PC-3 (cell line): ENCODE measurements at regions not wholly inside any gene's neighbourhood (a gene's known extent, or its start where the extent isn't known, plus 50 kb on each side); places are given as distances from the start of the nearest gene placed in this dataset.
"Not testable (repeated sequence)": the region's sequence is repeated elsewhere in the genome, so short reads cannot be mapped to it uniquely, and the experiment has no call there.

Source experiments
- ATAC-seq: fragments of 200-7000 bp; cut with Tn5 transposase; 2 replicates; pipeline ENCODE4 v1.9.1; 2020; ENCODE audit warnings: mild to moderate bottlenecking, moderate library complexity
- BruUV-seq: library from RNA; stranded (reverse); fragments of 400-500 nt; replicated peaks from 2 replicates; lab custom pipeline; 2021; lab: Mats Ljungman, UMichigan
- CTCF ChIA-PET: fragments of 300-600 bp; sonication (Branson Sonifier 250); formaldehyde crosslinking; loops from one replicate; lab custom pipeline; 2022; ENCODE audit warnings: antibody characterized with exemption; lab: Charles Lee
- POLR2A ChIA-PET: fragments of 300-600 bp; sonication (Branson Sonifier 250); formaldehyde crosslinking; loops from one replicate; lab custom pipeline; 2022; ENCODE audit warnings: antibody characterized with exemption; ENCODE audit not compliant: unreplicated experiment; lab: Charles Lee
- DNase-seq: peaks from one replicate; pipeline ENCODE4 v3.0.0-alpha.2; 2015
- H2AFZ ChIP-seq: fragments of 300-600 bp; sonication (generic); 2 replicates; pipeline ENCODE4 v1.6.0; 2016; ENCODE audit warnings: antibody characterized with exemption, low read length
- H3F3A ChIP-seq: fragments of 300-600 bp; sonication (generic); one replicate; pipeline ENCODE4 v1.6.0; 2017; ENCODE audit warnings: antibody characterized with exemption, low read length, control low read depth, mild to moderate bottlenecking; ENCODE audit not compliant: unreplicated experiment
- H3K27ac ChIP-seq: fragments of 300-600 bp; sonication (generic); 2 replicates; pipeline ENCODE4 v1.5.1; 2016; ENCODE audit warnings: mild to moderate bottlenecking, low read length
- H3K27me3 ChIP-seq: fragments of 300-600 bp; sonication (generic); 2 replicates; pipeline ENCODE4 v1.6.1; 2016; ENCODE audit warnings: low read length, mixed read lengths
- H3K36me3 ChIP-seq: fragments of 300-600 bp; sonication (generic); 2 replicates; pipeline ENCODE4 v1.6.1; 2016; ENCODE audit warnings: low read depth, mixed run types, low read length, mixed read lengths
- H3K4me1 ChIP-seq: fragments of 300-600 bp; sonication (generic); 2 replicates; pipeline ENCODE4 v1.5.1; 2016; ENCODE audit warnings: low read length; ENCODE audit not compliant: insufficient read depth
- H3K4me2 ChIP-seq: fragments of 300-600 bp; sonication (generic); 2 replicates; pipeline ENCODE4 v1.6.0; 2016; ENCODE audit warnings: low read length
- H3K4me3 ChIP-seq: fragments of 300-600 bp; sonication (generic); 2 replicates; pipeline ENCODE4 v1.5.1; 2016; ENCODE audit warnings: mild to moderate bottlenecking, low read length, mixed read lengths
- H3K79me2 ChIP-seq: fragments of 300-600 bp; sonication (generic); 2 replicates; pipeline ENCODE4 v1.6.1; 2017; ENCODE audit warnings: low read length, mixed read lengths
- H3K9ac ChIP-seq: fragments of 300-600 bp; sonication (generic); 2 replicates; pipeline ENCODE4 v1.6.0; 2016; ENCODE audit warnings: mild to moderate bottlenecking, low read length
- H3K9me2 ChIP-seq: fragments of 300-600 bp; sonication (generic); replicated peaks from 2 replicates; pipeline ENCODE4 v1.6.1; 2016; ENCODE audit warnings: mixed run types, low read length, mixed read lengths
- H3K9me3 ChIP-seq: fragments of 300-600 bp; sonication (generic); 2 replicates; pipeline ENCODE4 v1.6.1; 2016; ENCODE audit warnings: low read length, mixed read lengths
- H4K20me1 ChIP-seq: fragments of 300-600 bp; sonication (generic); 2 replicates; pipeline ENCODE4 v1.6.1; 2016; ENCODE audit warnings: low read length, mixed read lengths
- intact Hi-C: fragments of 100-400 bp; cut with micrococcal nuclease; formaldehyde crosslinking; loops from 2 replicates; pipeline ENCODE4 v1.9.0; 2023

GRCh38 chr7:35931134-35931533 lies 130.3 kb downstream of the SEPTIN7 start:
- POLR2A ChIA-PET, H3K4me2 ChIP-seq, CTCF ChIA-PET, H3K4me3 ChIP-seq, intact Hi-C loops, H4K20me1 ChIP-seq, H3K9ac ChIP-seq, H3K9me2 ChIP-seq, H3K27me3 ChIP-seq, H3K4me1 ChIP-seq, H3K9me3 ChIP-seq, H3K27ac ChIP-seq, ATAC-seq, DNase-seq, H3K36me3 ChIP-seq, H3F3A ChIP-seq, H3K79me2 ChIP-seq, BruUV-seq, H2AFZ ChIP-seq: not testable (repeated sequence)

- H3K36me3 ChIP-seq, ATAC-seq, CTCF ChIA-PET, DNase-seq, H3K27ac ChIP-seq, H3K4me3 ChIP-seq, H3K79me2 ChIP-seq, H3K4me1 ChIP-seq, H3K4me2 ChIP-seq, H3K9ac ChIP-seq, H3F3A ChIP-seq, BruUV-seq, H3K9me2 ChIP-seq, H4K20me1 ChIP-seq, intact Hi-C loops, H3K27me3 ChIP-seq, H3K9me3 ChIP-seq, H2AFZ ChIP-seq, POLR2A ChIA-PET: not testable (repeated sequence)
Measured at GRCh38 chr7:35931551-35931950, 130.7 kb downstream of the SEPTIN7 start.

GRCh38 chr7:35940695-35941094 lies 139.8 kb downstream of the SEPTIN7 start:
- H4K20me1 ChIP-seq, H3K9me3 ChIP-seq, H3K9me2 ChIP-seq, H3K4me2 ChIP-seq, intact Hi-C loops, H3K4me1 ChIP-seq, H3K79me2 ChIP-seq, H3F3A ChIP-seq, H3K27me3 ChIP-seq, BruUV-seq, H3K36me3 ChIP-seq, POLR2A ChIA-PET, ATAC-seq, H3K27ac ChIP-seq, DNase-seq, H2AFZ ChIP-seq, H3K9ac ChIP-seq, H3K4me3 ChIP-seq, CTCF ChIA-PET: not testable (repeated sequence)

- H3K4me2 ChIP-seq, CTCF ChIA-PET: not testable (repeated sequence)
Measured at GRCh38 chr7:35945621-35946020, 144.8 kb downstream of the SEPTIN7 start.

GRCh38 chr7:35955735-35956134 lies 154.9 kb downstream of the SEPTIN7 start:
- intact Hi-C loops, POLR2A ChIA-PET, H3F3A ChIP-seq, H3K4me2 ChIP-seq, CTCF ChIA-PET, H3K9ac ChIP-seq, BruUV-seq, H2AFZ ChIP-seq, H3K4me1 ChIP-seq, ATAC-seq, H4K20me1 ChIP-seq, H3K9me3 ChIP-seq, H3K27ac ChIP-seq, H3K36me3 ChIP-seq, H3K4me3 ChIP-seq, DNase-seq, H3K9me2 ChIP-seq, H3K79me2 ChIP-seq, H3K27me3 ChIP-seq: not testable (repeated sequence)

More at GRCh38 chr7:35945621-35946020, 144.8 kb downstream of the SEPTIN7 start:
- H3K27ac ChIP-seq, H3K4me3 ChIP-seq, H3F3A ChIP-seq, H3K27me3 ChIP-seq, H3K9me3 ChIP-seq, intact Hi-C loops, POLR2A ChIA-PET, H3K9ac ChIP-seq, BruUV-seq, H3K4me1 ChIP-seq, H3K79me2 ChIP-seq, H2AFZ ChIP-seq, H3K9me2 ChIP-seq, H4K20me1 ChIP-seq, H3K36me3 ChIP-seq: not testable (repeated sequence)
- peak; percentile 21 for DNase-seq
- ATAC-seq = peak; percentile 64

- H4K20me1 ChIP-seq, H3K4me2 ChIP-seq, BruUV-seq, POLR2A ChIA-PET, H3K36me3 ChIP-seq, H3F3A ChIP-seq, H2AFZ ChIP-seq, H3K4me3 ChIP-seq, H3K9me3 ChIP-seq, CTCF ChIA-PET, H3K4me1 ChIP-seq, H3K27me3 ChIP-seq, ATAC-seq, H3K9me2 ChIP-seq, intact Hi-C loops, H3K27ac ChIP-seq, DNase-seq, H3K79me2 ChIP-seq, H3K9ac ChIP-seq: not testable (repeated sequence)
Measured at GRCh38 chr7:35956988-35957387, 156.1 kb downstream of the SEPTIN7 start.

GRCh38 chr7:35961260-35961659 lies 160.4 kb downstream of the SEPTIN7 start:
- DNase-seq, H3K27me3 ChIP-seq, H4K20me1 ChIP-seq, H3K9ac ChIP-seq, H3K36me3 ChIP-seq, H3K9me3 ChIP-seq, H2AFZ ChIP-seq, POLR2A ChIA-PET, intact Hi-C loops, H3K9me2 ChIP-seq, H3K4me3 ChIP-seq, ATAC-seq, H3K4me2 ChIP-seq, CTCF ChIA-PET, H3K27ac ChIP-seq, H3F3A ChIP-seq, H3K79me2 ChIP-seq, BruUV-seq, H3K4me1 ChIP-seq: not testable (repeated sequence)
